Activated naive CD8-positive, alpha-beta T cell treated with anti-CD3 and anti-CD28 coated beads for 36 hours (primary cell): ENCODE measurements at regions not wholly inside any gene's neighbourhood (a gene's known extent, or its start where the extent isn't known, plus 50 kb on each side); places are given as distances from the start of the nearest gene placed in this dataset.
"Not testable (repeated sequence)": the region's sequence is repeated elsewhere in the genome, so short reads cannot be mapped to it uniquely, and the experiment has no call there.

Source experiments
- DNase-seq: peaks from one replicate; pipeline ENCODE4 v3.0.0; 2021
- H3K27ac Mint-ChIP-seq: one replicate; pipeline ENCODE4 v1.8.0; 2022; ENCODE audit warnings: mild to moderate bottlenecking, moderate library complexity, mixed read lengths
- H3K27me3 Mint-ChIP-seq: one replicate; pipeline ENCODE4 v1.8.0; 2022; ENCODE audit warnings: mild to moderate bottlenecking, mixed read lengths
- H3K36me3 Mint-ChIP-seq: one replicate; pipeline ENCODE4 v1.8.0; 2021; ENCODE audit warnings: mild to moderate bottlenecking, mixed read lengths
- H3K4me1 Mint-ChIP-seq: one replicate; pipeline ENCODE4 v1.8.0; 2021; ENCODE audit warnings: mixed read lengths
- H3K4me3 Mint-ChIP-seq: one replicate; pipeline ENCODE4 v1.8.0; 2022; ENCODE audit warnings: mild to moderate bottlenecking, moderate library complexity, mixed read lengths
- H3K9me3 Mint-ChIP-seq: one replicate; pipeline ENCODE4 v1.8.0; 2022; ENCODE audit warnings: mixed read lengths

DNA sequence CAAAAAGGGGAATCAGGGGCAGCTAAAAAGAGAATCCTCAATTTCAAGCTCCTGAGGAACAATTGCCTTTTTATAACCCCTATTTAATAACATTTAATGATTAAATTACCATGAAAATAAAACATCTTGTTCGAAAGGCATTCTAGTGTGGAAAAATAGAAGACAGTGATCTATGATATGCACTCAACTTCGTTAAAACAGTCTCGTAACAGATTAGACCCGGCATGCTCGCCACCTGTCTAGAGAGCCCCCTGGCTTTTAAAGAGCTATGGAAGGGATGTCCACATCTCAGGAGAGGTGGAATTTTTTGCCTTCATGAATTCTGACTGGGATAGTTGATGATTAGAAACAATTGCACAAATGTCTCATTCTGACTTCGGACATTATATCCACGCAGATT lies 153.7 kb upstream of the MDFIC2 start:
- Mint-ChIP-seq H3K27ac (no peak overlapping the region), H3K4me1 (no peaks in the 10 kb centered on the region), H3K4me3 (no peak overlapping the region), H3K36me3 (no peaks in the 10 kb centered on the region), H3K9me3 (no peaks in the 10 kb centered on the region), H3K27me3 (peaks cover 5% of the 10 kb centered on the region)
- DNase-seq: no peak

DNA sequence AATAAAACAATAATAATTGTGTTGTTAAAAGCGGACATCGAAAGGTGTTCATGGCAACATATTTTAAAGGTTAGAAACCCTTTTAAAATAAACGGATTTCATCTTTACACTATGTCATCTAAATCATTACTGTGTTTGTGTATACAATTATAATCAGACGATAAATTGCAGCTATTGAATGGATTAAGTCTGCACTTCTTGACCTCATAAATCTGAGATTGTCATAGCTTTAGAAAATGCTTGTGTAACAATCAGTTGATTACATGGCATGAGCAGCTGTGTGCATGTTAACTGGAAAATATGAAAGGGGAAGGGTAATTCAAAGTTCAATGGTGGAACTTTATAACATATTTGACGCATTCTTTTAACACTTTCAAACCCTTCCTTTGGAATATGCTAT lies 152.4 kb upstream of the MDFIC2 start:
- no peaks in the 10 kb centered on the region for H3K4me1 Mint-ChIP-seq
- no peak overlapping the region for H3K27ac Mint-ChIP-seq
- no peaks in the 10 kb centered on the region for H3K9me3 Mint-ChIP-seq
- no peak for DNase-seq
- no peak overlapping the region for H3K4me3 Mint-ChIP-seq
- no peaks in the 10 kb centered on the region for H3K36me3 Mint-ChIP-seq
- H3K27me3 Mint-ChIP-seq: peaks cover 13% of the 10 kb centered on the region

DNA sequence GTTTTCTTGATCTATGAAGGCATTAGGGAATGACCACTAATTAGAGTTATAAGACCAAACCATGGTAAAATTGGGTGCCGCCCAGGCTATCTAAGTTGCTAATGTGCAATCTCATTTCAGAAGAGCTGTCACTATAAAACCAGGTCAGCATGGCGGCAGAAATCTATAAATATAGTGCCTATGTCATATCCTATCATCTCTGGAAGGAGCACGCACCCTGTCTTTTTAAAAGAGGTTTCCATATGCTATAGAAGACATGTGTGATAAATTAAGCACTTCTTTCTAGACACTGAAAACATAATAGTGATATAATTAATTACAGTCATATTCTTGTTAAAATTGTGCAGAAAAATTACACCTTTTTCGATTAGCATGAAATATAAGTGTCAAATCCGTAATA lies 152.0 kb upstream of the MDFIC2 start:
- Mint-ChIP-seq H3K9me3 (no peaks in the 10 kb centered on the region), H3K4me3 (no peak overlapping the region), H3K36me3 (no peaks in the 10 kb centered on the region), H3K27ac (no peak overlapping the region), H3K27me3 (peaks cover 15% of the 10 kb centered on the region), H3K4me1 (no peaks in the 10 kb centered on the region)
- DNase-seq: no peak

DNA sequence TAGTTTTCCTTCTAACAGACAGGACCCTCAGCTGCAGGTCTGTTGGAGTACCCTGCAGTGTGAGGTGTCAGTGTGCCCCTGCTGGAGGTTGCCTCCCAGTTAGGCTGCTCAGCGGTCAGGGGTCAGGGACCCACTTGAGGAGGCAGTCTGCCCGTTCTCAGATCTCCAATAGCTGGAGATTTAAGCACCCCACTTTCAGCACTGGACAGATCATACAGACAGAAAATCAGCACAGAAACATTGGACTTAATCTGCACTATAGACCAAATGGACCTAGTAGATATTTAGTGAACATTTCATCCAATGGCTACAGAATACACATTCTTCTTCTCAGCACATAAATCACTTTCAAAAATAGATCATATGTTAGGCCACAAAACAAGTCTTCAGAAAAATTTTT lies 137.8 kb upstream of the MDFIC2 start:
- not testable (repeated sequence) for H3K4me1 Mint-ChIP-seq, H3K36me3 Mint-ChIP-seq, H3K27ac Mint-ChIP-seq, DNase-seq, H3K4me3 Mint-ChIP-seq
- H3K9me3 Mint-ChIP-seq: peaks cover 12% of the 10 kb centered on the region
- H3K27me3 Mint-ChIP-seq: peaks cover 17% of the 10 kb centered on the region

DNA sequence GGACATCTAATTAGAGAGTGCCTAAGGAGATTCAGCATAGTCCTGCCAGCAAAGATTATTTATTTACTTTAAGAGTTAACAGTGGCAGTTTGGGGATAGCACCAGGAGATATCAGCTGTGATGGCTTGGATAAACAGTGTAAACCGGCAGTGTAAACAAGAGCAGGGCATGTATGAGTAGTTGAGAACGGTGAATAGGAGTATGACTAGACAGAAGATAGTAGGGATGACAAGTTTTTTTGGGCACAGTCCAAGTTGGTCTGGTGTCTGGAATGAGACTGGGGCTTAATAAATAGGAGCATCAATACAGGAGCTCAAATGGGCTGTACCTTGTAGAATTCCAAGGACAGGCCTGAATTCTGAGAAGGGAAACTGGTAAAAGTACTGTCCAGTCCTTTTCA lies 123.0 kb upstream of the MDFIC2 start:
- not testable (repeated sequence) for H3K27ac Mint-ChIP-seq, DNase-seq, H3K36me3 Mint-ChIP-seq, H3K4me3 Mint-ChIP-seq, H3K9me3 Mint-ChIP-seq, H3K4me1 Mint-ChIP-seq
- H3K27me3 Mint-ChIP-seq: peaks cover 32% of the 10 kb centered on the region

DNA sequence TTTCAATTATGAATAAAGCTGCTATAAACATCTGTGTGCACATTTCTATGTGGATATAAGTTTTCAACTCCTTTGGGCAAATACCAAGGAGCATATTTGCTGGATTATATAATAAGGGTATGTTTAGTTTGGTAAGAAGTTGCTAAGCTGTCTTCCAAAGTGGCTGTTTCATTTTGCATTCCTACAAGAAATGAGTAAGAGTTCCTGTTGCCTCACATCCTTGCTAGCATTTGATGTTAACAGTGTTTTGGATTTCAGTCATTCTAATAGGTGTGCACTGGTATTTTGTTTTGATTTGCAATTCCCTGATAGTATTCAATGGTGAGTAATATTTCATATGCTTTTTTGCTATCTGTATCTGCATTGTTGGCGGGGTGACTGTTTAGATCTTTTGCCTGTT lies 120.7 kb upstream of the MDFIC2 start:
- Mint-ChIP-seq H3K4me3 (no peak overlapping the region), H3K27ac (no peak overlapping the region), H3K4me1 (no peaks in the 10 kb centered on the region), H3K36me3 (no peaks in the 10 kb centered on the region), H3K9me3 (no peaks in the 10 kb centered on the region), H3K27me3 (peaks cover 17% of the 10 kb centered on the region)
- DNase-seq: no peak

DNA sequence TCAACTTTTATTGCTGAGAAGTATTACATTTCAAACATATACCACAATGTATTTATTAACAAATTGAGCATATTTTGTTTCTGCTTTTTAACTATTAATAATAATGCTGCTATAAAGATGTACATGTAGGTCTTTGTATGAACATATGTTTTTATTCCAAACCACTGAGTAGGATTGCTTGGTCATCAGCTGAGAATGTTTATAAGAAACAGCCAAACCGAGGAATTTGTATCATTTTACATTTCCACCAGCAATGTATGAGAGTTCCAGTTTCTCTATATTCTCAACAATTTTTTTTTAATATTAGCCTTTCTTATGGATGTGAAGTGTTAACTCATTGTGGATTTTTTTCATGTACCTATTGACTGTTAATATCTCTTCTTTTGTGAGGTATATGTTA lies 119.5 kb upstream of the MDFIC2 start:
- Mint-ChIP-seq H3K9me3 (no peaks in the 10 kb centered on the region), H3K27me3 (peaks cover 13% of the 10 kb centered on the region), H3K36me3 (no peaks in the 10 kb centered on the region), H3K4me3 (no peak overlapping the region), H3K27ac (no peak overlapping the region), H3K4me1 (no peaks in the 10 kb centered on the region)
- DNase-seq: no peak

DNA sequence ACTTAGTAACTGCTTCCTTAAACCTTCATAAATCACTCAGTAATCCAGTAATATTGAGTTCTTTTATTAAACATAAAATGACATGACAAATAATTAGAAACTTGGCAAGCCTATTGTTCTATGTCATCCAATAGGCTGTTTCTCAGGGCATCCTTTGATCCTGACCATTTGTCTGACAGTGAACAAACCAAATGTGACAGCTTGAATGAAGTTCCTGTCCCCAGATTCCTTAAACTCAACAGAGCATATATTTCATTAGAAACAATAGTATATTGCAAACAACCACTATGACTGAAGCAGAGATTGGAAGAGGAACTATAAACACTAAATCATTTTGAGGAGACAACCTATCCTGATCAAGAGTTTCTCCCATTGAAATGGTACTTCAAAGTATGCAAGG lies 113.6 kb upstream of the MDFIC2 start:
- Mint-ChIP-seq H3K27me3 (peaks cover 18% of the 10 kb centered on the region), H3K9me3 (no peaks in the 10 kb centered on the region), H3K4me1 (no peaks in the 10 kb centered on the region), H3K27ac (no peak overlapping the region), H3K36me3 (no peaks in the 10 kb centered on the region), H3K4me3 (no peak overlapping the region)
- DNase-seq: no peak

DNA sequence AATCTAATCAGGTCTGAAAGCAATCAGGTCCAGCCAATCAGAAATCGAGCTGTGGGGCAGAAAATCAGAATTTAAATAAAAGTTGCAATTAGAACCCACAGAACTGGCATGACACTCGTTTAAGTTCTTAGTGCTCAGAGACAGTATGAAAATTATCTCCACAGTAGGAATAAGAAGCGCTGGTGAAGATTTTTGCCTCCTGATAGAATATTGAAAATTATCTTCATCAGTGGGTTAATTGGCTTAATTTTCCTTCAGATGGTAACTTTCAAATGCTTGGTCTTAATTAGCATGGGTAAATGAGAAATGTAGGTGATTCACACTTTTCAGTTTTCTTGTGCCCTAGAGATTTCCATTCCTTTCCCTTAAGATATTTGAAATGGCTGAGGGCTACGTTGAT lies 109.1 kb upstream of the MDFIC2 start:
- Mint-ChIP-seq H3K9me3 (no peaks in the 10 kb centered on the region), H3K27me3 (peaks cover 42% of the 10 kb centered on the region), H3K4me1 (no peaks in the 10 kb centered on the region), H3K4me3 (no peak overlapping the region), H3K27ac (no peak overlapping the region), H3K36me3 (no peaks in the 10 kb centered on the region)
- no peak for DNase-seq

DNA sequence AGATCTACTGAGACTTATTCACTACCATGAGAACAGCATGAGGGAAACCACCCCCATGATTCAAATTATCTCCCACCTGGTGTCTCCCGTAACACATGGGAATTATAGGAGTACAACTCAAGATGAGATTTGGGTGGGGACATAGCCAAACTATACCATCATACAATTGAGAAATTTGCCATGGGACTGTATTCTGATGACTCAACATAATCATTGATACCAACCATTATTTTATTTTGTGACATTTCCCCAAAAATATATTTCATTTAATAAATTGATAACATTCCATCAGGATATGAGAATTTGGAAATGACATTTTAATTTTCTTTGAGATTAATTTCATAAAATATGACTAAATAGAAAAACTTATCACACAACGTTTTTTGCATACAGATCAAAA lies 96.6 kb upstream of the MDFIC2 start:
- Mint-ChIP-seq H3K4me1 (no peaks in the 10 kb centered on the region), H3K36me3 (no peaks in the 10 kb centered on the region), H3K4me3 (no peak overlapping the region), H3K27ac (no peak overlapping the region), H3K9me3 (peaks cover 8% of the 10 kb centered on the region), H3K27me3 (peaks cover 10% of the 10 kb centered on the region)
- no peak for DNase-seq

DNA sequence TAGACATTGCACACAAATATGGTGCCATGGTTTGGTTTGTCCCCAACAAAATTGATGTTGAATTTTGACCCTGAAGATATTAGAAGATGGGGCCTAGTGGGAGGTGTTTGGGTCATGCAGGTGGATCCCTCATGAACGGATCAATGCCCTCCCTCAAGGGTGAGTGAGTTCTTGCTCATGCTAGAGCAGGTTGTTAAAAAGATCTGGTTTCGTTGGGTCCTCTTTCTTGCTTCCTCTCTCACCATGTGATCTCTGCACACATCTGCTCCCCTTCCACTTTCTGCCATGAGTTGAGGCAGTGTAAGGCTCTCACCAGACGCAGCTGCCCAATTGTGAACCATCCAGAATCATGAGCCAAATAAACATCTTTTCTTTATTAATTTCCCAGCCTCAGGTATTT lies 87.8 kb upstream of the MDFIC2 start:
- no peak overlapping the region for H3K4me3 Mint-ChIP-seq
- H3K9me3 Mint-ChIP-seq: no peaks in the 10 kb centered on the region
- peaks cover 20% of the 10 kb centered on the region for H3K27me3 Mint-ChIP-seq
- H3K27ac Mint-ChIP-seq: no peak overlapping the region
- H3K4me1 Mint-ChIP-seq: no peaks in the 10 kb centered on the region
- no peak for DNase-seq
- H3K36me3 Mint-ChIP-seq: no peaks in the 10 kb centered on the region

DNA sequence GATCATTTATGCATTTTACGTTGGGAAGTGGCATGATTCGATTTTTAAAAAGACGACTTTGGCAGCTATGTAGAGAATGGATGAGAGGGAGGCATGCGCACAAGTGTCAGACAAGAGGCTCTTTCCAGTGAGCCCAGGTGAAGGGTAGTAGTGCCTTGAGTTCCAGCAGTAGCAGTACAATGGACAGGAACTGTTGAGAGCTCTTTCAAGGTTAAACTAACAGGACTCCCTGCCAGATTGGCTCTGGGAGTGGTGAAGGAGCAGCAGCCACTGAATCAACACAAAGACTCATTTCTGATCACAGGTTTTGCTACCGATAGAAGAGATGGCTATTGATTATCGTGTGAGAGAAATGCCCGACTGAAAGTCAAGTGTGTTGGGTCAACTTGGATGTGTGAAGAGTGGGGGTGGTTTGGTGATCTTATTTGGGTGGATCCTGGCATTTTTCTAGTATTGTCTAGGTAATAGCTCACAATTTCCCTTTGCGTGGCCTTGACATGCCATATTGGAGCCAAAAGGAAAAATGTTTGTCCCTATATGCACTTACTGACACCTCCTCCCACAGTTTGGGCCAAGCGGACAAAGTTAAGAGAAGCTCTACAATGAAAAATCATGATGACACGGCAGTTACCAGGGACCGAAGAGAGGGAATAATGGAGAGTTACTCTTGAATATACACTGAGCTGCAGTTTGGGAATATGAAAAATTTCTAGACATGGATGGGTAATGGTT lies 81.6 kb upstream of the MDFIC2 start:
- DNase-seq: no peak
- Mint-ChIP-seq H3K27me3 (peaks cover 29% of the 10 kb centered on the region), H3K27ac (no peak overlapping the region), H3K4me3 (no peak overlapping the region), H3K4me1 (no peaks in the 10 kb centered on the region), H3K36me3 (no peaks in the 10 kb centered on the region), H3K9me3 (no peaks in the 10 kb centered on the region)

DNA sequence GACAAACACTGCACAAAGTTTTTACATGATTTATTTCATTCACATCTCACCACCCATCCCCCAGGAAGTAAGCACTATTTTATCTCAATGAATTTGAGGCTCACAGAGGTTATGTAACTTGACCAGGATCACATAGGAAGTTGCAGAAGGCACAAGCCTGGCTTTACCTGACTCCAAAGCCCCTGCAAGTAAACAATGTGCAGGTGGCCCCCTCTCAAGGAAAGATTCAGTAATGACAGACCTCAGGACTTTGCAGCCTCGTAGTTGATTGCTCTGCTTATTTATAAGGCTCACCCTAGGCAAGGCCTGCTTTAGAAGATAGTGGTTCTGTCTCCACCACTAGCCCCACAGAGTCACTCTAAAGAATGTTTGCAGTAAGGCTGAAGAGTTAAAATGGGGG lies 79.8 kb upstream of the MDFIC2 start:
- Mint-ChIP-seq H3K27ac (no peak overlapping the region), H3K27me3 (peaks cover 26% of the 10 kb centered on the region), H3K4me1 (no peaks in the 10 kb centered on the region), H3K9me3 (no peaks in the 10 kb centered on the region), H3K36me3 (no peaks in the 10 kb centered on the region), H3K4me3 (no peak overlapping the region)
- DNase-seq: no peak

DNA sequence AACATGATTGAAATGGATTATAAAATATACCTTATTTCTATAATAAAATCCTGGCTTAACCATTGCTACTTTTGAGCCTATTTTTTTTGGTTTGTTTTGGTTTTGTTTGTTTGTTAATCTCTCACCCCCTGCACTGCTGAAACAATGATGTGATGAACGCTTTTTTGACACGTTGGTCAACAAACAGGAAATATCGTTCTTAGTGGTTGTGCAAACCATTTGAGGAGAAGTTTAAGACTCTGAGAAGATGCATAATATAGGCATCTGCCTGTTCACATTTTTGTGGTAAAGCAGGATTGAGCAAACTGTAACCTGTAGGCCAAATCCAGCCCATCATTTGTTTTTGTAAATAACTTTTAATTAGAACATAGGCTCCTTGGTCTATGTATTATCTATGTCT lies 75.5 kb upstream of the MDFIC2 start:
- H3K4me1 Mint-ChIP-seq: no peaks in the 10 kb centered on the region
- H3K36me3 Mint-ChIP-seq: no peaks in the 10 kb centered on the region
- DNase-seq: no peak
- H3K4me3 Mint-ChIP-seq: no peak overlapping the region
- no peaks in the 10 kb centered on the region for H3K9me3 Mint-ChIP-seq
- H3K27ac Mint-ChIP-seq: no peak overlapping the region
- H3K27me3 Mint-ChIP-seq: peaks cover 11% of the 10 kb centered on the region

DNA sequence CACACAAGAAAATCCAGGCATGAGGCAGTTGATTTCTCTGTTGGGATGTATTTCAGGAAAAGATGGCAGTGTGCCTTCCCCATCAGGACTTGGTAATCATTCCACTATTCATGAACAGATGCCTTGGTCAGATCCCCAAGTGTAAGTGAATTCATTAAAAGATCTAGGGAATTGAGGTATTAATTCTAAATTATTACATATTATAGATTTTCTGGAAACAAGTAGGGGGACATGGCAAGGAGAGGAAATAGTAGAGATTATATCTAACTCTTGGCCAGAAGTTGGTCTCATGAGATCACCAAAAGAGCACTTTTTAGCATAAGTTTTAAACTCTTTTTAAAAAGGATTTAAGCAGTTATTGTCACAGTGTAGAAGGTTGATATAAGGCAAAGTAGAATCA lies 74.4 kb upstream of the MDFIC2 start:
- H3K27ac Mint-ChIP-seq: no peak overlapping the region
- no peaks in the 10 kb centered on the region for H3K9me3 Mint-ChIP-seq
- DNase-seq: no peak
- H3K4me3 Mint-ChIP-seq: no peak overlapping the region
- H3K36me3 Mint-ChIP-seq: no peaks in the 10 kb centered on the region
- H3K27me3 Mint-ChIP-seq: peaks cover 11% of the 10 kb centered on the region
- peaks cover 2% of the 10 kb centered on the region for H3K4me1 Mint-ChIP-seq

DNA sequence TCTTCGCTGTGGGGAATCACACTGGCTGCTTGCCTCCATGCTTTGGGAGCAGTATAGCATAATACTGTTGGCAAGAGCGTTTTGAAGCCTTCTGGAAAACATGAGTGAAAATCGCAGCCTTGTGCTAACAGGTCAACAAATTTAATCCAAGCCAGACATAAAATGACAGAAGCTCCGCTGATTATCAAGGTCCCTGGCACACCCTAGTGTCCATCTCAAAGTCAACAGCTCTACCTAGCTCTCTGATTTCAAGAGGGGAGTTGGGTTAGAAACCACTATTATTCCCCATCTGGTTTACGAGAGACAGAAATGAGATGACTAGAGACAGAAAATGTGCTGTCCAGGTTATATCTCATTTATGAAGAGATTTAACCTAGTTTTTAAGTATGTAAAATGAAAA lies 73.6 kb upstream of the MDFIC2 start:
- Mint-ChIP-seq H3K27me3 (peaks cover 17% of the 10 kb centered on the region), H3K36me3 (no peaks in the 10 kb centered on the region), H3K4me1 (peaks cover 2% of the 10 kb centered on the region), H3K27ac (no peak overlapping the region), H3K4me3 (no peak overlapping the region), H3K9me3 (no peaks in the 10 kb centered on the region)
- DNase-seq: no peak
